Type B pancreatic cell (in vitro differentiated cells): ENCODE measurements at regions not wholly inside any gene's neighbourhood (a gene's known extent, or its start where the extent isn't known, plus 50 kb on each side); places are given as distances from the start of the nearest gene placed in this dataset.
"Not testable (repeated sequence)": the region's sequence is repeated elsewhere in the genome, so short reads cannot be mapped to it uniquely, and the experiment has no call there.

ENCODE experiments used
- DNase-seq: peaks from one replicate; pipeline ENCODE4 v3.0.0; 2021; ENCODE audit warnings: mixed read lengths; ENCODE audit not compliant: unreplicated experiment; ENCODE audit errors: extremely low spot score
- H3K27ac Mint-ChIP-seq: 2 replicates; pipeline ENCODE4 v1.8.0; 2021; ENCODE audit warnings: mild to moderate bottlenecking, mixed read lengths
- H3K27me3 Mint-ChIP-seq: 2 replicates; pipeline ENCODE4 v1.8.0; 2021; ENCODE audit warnings: mixed read lengths
- H3K36me3 Mint-ChIP-seq: 2 replicates; pipeline ENCODE4 v1.8.0; 2021; ENCODE audit warnings: mixed read lengths
- H3K4me1 Mint-ChIP-seq: one replicate; pipeline ENCODE4 v1.8.0; 2021; ENCODE audit warnings: mixed read lengths; ENCODE audit not compliant: unreplicated experiment
- H3K4me3 Mint-ChIP-seq: 2 replicates; pipeline ENCODE4 v1.8.0; 2021; ENCODE audit warnings: mild to moderate bottlenecking, mixed read lengths
- H3K9me3 Mint-ChIP-seq: 2 replicates; pipeline ENCODE4 v1.8.0; 2021; ENCODE audit warnings: mixed read lengths
- TF ChIP-seq, protein P1 (sequence below): fragments of 200-600 bp; sonication (generic); conservative IDR thresholded peaks from 2 replicates; pipeline ENCODE4 v1.5.0; 2021; ENCODE audit warnings: antibody characterized with exemption, mild to moderate bottlenecking

- H3K4me1 Mint-ChIP-seq: no peaks in the 10 kb centered on the region
- no peaks in the 10 kb centered on the region for H3K27me3 Mint-ChIP-seq
- H3K4me3 Mint-ChIP-seq: no peak overlapping the region
- TF ChIP-seq, protein P1, sequence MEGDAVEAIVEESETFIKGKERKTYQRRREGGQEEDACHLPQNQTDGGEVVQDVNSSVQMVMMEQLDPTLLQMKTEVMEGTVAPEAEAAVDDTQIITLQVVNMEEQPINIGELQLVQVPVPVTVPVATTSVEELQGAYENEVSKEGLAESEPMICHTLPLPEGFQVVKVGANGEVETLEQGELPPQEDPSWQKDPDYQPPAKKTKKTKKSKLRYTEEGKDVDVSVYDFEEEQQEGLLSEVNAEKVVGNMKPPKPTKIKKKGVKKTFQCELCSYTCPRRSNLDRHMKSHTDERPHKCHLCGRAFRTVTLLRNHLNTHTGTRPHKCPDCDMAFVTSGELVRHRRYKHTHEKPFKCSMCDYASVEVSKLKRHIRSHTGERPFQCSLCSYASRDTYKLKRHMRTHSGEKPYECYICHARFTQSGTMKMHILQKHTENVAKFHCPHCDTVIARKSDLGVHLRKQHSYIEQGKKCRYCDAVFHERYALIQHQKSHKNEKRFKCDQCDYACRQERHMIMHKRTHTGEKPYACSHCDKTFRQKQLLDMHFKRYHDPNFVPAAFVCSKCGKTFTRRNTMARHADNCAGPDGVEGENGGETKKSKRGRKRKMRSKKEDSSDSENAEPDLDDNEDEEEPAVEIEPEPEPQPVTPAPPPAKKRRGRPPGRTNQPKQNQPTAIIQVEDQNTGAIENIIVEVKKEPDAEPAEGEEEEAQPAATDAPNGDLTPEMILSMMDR: no peak
- no peak for DNase-seq
- H3K9me3 Mint-ChIP-seq: no peaks in the 10 kb centered on the region
- H3K27ac Mint-ChIP-seq: no peak overlapping the region
- H3K36me3 Mint-ChIP-seq: no peaks in the 10 kb centered on the region
These were observed 359.9 kb upstream of the F9 start for GRCh38 chrX:139170526-139171173.

DNA sequence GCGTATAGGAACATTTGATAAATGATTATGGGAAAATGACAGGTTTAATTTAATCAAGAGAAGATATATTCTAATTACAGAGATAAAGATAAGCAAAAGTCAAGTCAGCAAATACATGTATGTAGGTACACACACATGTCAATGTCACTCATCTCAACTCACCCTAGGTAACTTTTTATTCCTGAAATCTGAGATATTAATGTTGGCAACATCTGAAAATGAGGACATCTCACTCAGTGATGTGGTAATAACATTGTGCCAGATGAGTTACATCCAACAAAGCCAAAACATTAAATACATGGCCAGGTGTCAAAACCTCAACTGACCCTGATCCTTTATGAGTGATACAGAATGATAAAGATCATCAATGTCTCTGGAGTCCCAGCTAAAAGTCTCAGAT lies 363.3 kb upstream of the F9 start:
- no peaks in the 10 kb centered on the region for H3K4me1 Mint-ChIP-seq
- no peaks in the 10 kb centered on the region for H3K27me3 Mint-ChIP-seq
- no peak for DNase-seq
- TF ChIP-seq, protein P1: no peak
- H3K4me3 Mint-ChIP-seq: no peak overlapping the region
- H3K27ac Mint-ChIP-seq: no peak overlapping the region
- H3K9me3 Mint-ChIP-seq: no peaks in the 10 kb centered on the region
- H3K36me3 Mint-ChIP-seq: no peaks in the 10 kb centered on the region

DNA sequence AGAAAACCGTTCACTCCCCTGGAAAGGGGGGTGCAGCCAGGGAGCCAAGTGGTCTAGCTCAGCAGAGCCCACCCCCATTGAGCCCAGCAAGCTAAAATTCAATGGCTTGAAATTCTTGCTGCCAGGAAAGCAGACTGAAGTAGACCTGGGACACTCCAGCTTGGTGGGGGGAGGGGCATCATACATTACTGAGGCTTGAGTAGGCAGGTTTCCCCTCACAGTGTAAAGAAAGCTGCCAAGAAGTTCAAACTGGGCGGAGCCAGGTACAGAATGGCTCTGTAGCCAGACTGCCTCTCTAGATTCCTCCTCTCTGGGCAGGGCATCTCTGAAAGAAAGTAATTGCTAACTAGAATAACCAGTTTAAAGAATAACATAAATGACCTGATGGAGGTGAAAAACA lies 372.3 kb upstream of the F9 start:
- Mint-ChIP-seq H3K9me3 (peaks cover 14% of the 10 kb centered on the region), H3K27ac (peak overlapping the region; percentile 84), H3K27me3 (no peaks in the 10 kb centered on the region)

GRCh38 chrX:139156356-139156755 lies 374.2 kb upstream of the F9 start:
- Mint-ChIP-seq H3K9me3 (peaks cover 14% of the 10 kb centered on the region), H3K4me3 (no peak overlapping the region), H3K4me1 (peaks cover 5% of the 10 kb centered on the region), H3K27ac (no peak overlapping the region), H3K27me3 (no peaks in the 10 kb centered on the region), H3K36me3 (peaks cover 6% of the 10 kb centered on the region)
- TF ChIP-seq, protein P1: no peak
- DNase-seq: no peak

More for the DNA sequence above, 372.3 kb upstream of the F9 start:
- peaks cover 6% of the 10 kb centered on the region for H3K36me3 Mint-ChIP-seq
- DNase-seq: no peak
- TF ChIP-seq, protein P1: no peak
- H3K4me3 Mint-ChIP-seq: peak overlapping the region; percentile 60
- H3K4me1 Mint-ChIP-seq: peaks cover 5% of the 10 kb centered on the region

- H3K9me3 Mint-ChIP-seq, H3K36me3 Mint-ChIP-seq, H3K4me1 Mint-ChIP-seq: not testable (repeated sequence)
These were observed 383.9 kb upstream of the F9 start for GRCh38 chrX:139146625-139147024.

GRCh38 chrX:139141370-139141769 lies 389.2 kb upstream of the F9 start:
- no peaks in the 10 kb centered on the region for H3K36me3 Mint-ChIP-seq
- no peaks in the 10 kb centered on the region for H3K27me3 Mint-ChIP-seq
- DNase-seq: no peak
- H3K4me3 Mint-ChIP-seq: no peak overlapping the region
- H3K9me3 Mint-ChIP-seq: no peaks in the 10 kb centered on the region
- H3K4me1 Mint-ChIP-seq: no peaks in the 10 kb centered on the region
- no peak overlapping the region for H3K27ac Mint-ChIP-seq
- TF ChIP-seq, protein P1: no peak

More at GRCh38 chrX:139146625-139147024, 383.9 kb upstream of the F9 start:
- not testable (repeated sequence) for H3K27ac Mint-ChIP-seq, DNase-seq, H3K4me3 Mint-ChIP-seq, H3K27me3 Mint-ChIP-seq
